Activated gamma-delta T cell treated with Interleukin-2 at 50 U/mL for 16 hours (primary cell): ENCODE measurements at regions not wholly inside any gene's neighbourhood (a gene's known extent, or its start where the extent isn't known, plus 50 kb on each side); places are given as distances from the start of the nearest gene placed in this dataset.

Experiments used
- DNase-seq: peaks from one replicate; pipeline ENCODE4 v3.0.0-alpha.2; 2020

DNA sequence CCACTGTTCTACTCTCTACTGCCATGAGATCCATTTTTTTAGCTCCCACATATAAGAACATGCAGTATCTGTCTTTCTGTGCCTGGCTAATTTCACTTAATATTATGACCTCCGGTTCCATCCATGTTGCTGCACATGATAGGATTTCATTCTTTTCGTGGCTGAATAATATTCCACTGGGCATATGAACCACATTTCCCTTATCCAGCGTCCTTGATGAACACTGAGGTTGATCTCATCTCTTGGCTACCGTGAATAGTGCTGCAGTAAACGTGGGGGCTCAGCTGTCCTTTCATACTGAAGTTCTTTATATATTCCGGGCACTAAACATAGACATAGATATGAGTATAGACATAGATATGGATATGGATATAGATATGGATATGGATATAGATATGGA is 109.3 kb upstream of the TNRC6C start:
- no peak for DNase-seq

DNA sequence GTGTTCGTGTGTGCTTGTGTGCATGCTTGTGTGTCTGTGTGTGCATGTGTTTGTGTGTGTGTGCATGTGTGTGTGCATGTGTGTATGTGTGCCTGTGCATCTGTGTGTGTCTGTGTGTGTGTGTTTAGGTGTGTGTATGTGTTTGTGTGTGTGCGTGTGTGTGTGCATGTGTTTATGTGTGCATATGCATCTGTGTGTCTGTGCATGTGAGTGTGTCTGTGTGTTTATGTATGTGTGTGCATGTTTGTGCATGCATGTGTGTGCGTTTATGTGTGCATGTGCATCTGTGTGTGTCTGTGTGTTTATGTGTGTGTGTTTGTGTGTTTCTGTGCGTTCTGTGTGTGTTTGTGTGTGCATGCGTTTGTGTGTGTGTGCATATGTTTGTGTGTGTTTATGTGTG is 106.6 kb upstream of the TNRC6C start:
- DNase-seq, result no peak

DNA sequence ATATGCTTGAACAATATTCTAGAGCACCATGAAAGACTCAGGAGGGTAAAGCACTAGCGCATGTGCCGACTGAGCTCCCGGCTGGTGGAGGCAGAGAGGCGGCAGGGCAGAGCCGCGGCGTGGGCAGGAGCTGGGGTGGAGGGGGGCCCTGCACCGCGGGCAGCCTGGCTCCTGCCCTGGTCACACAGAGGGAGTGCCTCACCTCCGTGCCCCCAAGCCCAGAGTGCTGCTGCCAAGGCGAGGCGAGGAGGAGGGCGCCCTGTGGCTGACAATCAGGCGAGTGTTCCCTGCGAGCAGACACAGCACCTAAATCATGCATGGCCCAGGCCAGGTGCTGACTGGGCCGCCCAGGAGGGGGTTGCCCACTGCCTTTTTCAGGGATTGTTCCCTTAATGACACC is 105.8 kb upstream of the TNRC6C start:
- DNase-seq, result no peak

DNA sequence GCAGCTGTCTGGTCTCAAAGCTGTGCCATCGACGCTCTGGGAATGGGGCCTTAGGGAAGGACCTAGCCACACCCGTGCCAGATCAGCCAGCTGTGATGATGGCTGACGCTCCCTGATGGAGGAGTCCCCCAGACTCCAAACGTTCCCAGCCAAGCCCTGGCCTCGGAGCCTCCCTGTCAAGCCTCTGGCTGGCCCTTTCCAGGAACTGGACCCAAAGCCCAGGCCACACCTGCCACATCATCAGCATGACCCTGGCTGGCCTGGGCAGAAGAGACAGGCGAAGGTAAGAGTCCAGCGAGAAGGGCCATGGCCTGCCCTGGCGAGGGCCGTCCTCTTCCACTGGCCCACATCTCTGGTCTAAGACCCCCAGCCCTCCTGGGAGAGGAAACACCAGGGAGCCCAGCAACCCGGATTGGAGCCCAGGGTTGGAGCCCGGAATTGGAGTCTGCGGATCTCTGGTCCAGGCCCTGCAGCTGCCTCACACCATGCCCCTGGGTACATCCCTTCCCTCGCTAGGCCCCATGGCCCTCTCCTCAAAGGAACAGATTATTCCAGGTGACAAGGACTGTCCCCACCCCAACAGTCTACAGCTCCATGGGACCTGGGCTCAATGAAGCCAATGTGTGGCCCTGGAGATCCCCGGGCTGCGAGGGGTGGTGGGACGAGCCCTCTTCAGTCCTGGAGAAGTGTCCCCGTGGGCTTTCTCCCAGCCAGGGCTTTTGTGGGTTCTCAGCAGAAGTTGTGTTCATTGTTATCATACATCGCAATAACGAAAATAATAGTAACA is 105.1 kb upstream of the TNRC6C start:
- no peak for DNase-seq

DNA sequence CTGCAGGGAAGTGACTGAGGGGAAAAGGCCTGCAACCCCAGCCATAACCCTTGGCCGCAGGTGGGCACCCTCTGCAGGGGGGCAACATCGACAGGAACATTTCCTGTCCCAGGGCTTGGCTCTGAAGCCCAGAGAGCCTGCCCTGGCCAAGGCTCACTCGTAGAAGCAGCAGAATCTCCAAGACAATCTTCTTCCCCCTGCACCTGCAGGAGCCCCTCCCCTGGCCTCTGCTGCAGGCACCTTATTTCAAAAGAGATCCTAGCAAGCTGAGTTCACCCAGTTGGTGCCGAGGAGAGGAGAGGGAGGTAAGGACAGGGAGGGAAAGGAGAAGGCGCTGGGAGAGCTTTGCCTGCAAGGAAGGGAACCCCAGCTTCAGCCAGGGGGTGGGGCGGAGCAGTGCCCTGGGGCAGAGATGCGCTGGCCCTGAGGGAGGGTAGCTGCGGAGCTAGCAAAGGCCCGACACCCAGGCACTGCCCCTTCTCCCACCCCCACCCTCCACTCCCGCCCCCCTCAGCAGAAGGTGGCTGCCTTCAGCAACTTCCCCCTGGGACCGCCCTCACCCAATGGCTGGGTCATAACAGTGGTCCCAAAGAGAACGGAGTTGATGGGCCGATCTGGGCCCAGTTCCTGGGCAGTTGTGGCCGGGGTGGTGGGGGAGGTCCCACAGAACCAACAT is 104.3 kb upstream of the TNRC6C start:
- DNase-seq, result no peak

DNA sequence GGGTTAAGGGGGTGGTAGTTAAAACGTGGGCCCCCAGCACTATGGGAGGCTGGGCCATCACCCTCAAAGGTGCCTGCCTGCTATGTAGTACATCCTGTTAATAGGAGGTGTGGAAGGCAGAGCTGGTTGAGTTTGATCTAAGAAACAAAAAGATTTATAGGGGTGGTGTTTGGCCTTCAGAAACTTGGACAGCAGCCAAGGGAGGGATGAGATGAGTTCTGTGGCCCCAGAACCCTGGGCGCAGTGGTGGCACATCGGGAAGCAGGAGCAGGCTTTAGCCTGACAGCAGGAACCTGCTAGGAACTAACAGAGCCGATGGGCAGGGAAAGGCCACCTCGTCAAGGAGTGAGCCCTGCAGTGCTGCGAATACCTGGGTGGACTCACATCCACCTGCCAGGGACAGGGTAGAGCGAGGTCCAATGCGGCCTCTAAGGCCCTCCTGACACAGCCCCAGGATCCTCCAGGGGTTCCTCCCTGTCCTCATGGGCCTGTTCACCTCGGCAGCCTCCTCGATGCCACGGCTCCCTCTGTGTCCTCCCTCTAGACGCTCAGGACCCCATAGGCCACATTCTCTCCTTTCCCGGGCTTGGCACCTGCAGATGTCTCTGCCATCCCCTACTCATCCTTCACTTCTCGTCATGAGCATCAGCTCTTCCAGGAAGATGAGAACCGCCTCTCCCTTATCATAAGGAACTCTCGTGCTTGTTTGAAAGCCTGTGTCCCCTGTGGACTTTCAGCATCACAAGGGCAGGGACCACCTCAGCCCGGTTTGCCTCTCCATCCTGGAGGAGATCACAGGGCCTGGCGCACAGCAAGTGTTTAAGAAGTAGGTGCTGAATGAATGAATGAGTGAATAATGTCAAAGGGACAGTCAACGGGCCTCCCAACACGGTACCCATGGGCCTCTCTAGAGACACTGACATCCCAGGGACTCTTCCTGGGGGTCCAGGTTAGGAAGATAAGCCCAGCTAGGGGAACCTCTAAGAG is 103.5 kb upstream of the TNRC6C start:
- no peak for DNase-seq

DNA sequence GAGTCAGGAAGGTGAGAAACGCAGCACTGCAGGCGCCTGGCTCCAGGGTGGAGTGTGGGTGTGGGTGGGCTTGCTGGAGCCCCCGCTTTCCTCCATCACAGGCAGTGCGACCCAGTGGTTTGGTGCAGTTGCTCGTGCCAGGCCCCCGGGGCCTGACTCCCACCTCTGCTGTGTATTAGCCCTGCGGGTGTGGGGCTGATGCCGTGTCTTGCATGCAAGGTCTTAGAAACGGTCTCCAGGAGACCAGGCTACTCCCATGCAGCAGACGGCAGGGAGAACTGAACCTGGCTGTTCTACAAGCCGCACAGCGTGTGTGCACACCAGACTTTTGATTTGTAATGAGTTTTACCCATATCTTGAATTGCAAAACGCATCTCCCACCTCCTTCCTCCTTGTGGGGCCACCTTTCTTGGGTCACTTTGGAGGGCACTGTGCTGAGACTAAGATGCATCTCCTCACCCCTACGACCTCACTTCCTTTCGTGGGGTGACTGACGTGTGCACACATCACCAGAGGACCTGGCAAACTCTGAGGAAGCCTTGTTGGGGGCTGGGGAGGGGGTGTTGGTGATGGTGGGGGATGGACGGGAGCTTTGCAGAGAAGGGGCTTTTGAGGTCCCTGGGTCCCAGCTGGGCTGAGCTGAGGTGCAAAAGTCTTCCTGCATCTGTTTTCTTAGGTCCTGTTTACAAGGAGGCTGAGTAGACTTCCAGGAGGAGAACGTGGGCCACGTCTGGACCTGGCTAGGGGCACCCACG is 101.8 kb upstream of the TNRC6C start:
- no peak for DNase-seq

DNA sequence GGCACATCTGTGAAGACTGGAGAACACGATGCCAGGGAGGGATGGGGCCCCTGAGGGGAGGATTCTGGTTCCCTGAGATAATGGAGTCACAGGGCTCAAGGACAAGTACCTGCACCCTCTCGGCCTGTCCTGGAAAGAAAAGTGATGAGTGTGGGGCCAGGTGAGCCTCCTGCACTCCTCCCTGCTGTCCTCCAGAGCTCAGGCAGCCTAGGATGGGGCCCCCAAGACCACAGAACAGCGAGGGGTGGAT is 101.3 kb upstream of the TNRC6C start:
- DNase-seq, result no peak

DNA sequence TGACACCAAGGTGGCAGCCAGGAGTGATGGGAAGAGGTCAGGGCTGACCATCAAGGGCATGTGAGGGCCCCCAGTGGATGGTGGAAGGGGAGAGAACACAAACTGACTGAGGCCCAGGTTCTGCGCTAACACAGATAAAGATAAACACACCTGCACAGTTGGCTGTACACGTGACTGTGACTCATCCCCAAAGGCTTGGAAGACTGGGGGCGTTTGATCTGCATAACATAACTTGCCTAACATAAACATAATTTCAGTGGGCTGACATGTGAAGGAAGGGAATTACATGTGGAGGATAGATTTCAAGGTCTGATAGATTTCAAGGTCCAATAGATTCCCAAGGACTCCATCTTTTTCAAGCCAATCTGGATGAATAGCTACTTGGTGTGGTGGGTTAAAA is 100.9 kb upstream of the TNRC6C start:
- DNase-seq, result no peak

DNA sequence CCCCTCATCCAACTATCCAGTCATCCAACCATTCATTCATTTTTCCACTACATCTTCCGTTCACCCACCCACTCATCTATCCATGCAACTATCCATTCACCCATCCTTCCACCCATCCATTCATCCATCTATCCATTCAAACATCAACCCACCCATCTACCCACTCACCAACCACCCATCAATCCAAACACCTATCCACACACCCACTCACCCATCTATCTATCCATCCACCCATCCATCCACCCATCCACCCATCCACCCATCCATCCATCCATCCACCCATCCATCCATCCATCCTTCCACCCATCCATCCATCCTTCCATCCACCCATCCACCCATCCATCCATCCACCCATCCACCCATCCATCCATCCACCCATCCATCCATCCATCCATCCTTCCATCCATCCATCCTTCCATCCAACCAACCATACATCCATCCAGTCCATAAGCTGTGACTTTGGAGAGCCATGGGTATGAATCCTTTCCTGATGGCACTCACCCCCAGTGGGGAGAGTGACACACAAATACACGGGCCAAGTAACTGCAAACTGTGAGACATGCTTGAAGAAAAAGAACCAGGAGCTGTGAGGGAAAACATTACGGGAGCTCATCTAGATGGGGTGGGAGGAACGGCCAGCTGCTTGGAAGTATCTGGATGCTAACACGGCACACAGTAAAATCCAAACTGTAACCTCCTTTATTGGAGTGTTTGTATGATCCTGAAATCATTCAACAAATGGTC is 100.0 kb upstream of the TNRC6C start:
- no peak for DNase-seq

DNA sequence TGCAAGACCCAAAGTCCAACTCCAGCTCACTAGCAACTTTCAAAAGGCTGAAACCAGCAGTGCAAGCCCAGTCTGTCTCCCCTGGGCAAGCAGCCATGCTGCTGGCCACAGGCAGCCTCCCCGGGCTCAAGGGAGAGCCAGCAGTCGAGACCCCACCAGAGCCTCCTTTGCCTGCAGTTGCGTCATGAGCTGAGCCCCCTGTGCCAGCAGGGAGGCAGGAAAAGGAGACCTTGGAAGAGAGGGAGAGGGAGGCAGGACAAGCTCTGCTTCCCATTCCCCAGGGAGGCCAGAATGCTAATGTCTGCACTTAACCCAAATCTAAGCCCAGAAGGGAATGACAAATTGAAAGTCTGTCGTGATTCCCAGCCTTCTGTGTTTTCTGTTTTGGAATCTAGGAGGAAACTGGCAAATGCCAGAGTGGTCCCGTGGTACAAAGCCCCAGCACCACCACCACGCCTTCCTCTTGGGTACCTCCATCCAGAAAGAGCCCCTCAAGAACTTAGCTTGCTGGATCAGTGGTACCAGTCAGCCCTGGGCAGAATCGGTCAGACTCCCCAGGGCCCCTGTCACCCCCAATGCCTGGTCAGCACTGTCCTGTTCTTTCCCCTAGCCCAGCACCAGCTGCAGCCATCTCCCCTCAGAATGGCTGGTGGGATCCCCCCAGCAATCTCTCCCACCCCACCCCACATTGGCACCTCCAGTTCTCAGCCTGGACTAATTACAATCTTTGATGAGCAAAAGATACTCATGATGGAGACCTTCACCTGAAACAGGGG is 99.3 kb upstream of the TNRC6C start:
- DNase-seq, result no peak

DNA sequence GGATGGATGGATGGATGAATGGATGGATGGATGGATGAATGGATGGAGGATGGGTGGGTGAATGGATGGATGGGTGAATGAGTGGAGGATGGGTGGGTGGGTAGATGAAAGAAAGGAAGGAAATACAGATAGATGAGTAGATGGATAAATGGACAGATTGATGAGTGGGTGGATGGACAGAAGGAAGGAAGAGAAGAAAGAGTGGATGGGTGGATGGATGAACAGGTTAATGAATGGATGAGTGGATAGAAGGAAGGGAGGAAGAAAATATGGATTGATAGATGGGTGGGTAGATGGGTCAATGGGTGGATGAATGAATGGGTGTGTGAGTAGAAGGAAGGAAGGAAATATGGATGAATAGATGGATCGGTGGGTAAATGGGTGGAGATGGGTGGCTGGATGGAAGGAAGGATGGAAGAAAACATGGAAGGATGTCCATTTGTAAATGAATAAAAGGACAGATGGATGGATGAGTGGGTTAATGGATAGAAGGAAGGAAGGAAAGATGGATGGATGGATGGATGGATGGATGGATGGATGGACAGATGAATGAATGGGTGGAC is 97.3 kb upstream of the TNRC6C start:
- no peak for DNase-seq

DNA sequence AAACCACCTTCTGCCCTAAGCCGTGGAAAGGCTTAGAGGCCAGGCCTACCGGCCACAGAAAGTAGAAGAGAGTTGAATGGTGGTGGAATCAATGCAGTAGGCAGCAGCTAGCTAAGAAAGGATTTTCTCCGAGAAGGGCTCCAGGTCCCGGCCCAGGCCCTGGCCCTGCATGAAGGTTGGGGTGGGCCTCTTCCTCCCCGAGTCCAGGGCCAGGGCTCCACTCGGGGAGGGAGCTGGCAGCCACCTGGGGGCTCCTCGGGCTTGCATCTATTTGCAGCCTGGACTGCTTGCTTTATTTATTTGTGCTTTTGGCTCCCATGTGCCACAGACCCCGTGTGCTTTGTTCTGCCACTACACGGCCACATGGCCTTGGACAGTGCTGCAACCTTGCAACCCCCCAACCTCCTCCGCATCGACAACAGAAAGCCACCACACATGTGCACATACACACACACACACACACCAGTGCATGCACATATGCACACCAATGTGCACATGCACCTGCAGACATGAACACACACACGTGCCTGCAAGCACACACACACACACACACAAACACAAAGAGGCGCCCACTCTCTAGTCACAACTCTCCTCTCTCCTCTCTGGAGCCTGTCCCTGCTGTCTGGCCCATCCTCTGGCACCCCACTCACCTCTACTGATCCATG is 96.4 kb upstream of the TNRC6C start:
- no peak for DNase-seq

DNA sequence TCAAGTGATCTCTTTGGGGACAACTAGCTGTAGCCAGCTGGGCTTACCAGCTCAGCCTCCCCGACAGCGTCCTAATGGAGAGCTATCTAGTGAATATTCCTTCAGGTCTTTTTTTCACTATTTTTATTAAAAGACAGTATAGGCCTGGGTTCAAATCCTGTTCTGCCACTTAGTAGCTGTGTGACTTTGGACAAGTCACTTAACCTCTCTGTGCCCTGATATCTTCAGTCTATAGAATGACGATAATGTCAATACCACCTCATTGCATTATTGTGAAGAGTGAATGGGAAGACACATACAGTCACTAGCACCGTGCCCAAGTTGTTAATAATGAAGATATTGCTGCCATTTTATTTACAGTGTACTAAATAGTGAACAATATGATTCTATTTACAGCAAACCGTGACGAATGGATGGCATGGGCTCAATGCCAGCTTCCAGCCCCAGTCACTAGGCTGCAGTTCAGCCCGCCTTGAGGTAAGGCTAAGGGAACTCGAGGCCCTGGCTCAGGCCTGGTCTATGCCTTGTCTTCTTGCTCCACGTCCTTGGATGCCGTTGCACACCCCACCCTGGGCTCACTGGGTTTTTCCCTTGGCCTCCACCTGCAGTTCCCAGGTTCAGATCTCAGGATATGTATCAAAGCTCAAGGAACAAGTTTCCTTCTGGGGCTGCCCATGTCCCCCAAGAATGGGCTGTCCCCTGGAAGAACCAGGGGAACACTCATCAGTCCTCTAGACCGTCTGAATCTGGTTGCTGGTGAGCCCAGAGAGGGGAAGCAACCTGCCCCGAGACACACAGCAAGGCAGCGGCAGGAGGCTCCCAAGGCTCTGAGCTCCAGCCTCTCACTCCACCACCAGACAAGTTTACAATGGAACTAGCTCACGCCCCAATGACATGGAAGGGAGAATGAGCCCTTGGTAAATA is 95.4 kb upstream of the TNRC6C start:
- DNase-seq, result no peak

DNA sequence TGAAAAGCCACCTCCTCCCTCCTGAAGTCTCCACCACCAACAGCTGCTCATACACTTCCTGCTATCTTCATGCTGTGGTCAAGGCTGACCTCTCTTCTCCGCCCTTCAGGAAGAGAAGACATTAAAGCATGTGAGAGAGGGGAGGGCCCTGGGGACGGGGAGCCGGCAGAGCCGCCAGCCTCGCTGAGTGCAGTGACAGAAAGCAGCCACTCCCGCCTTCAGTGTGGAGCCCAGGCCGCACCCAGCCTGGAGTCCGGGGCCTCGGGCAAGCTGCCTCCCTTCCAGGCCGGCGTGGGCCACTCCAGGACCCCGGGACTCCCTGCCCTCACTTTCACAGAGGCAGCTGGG is 94.7 kb upstream of the TNRC6C start:
- no peak for DNase-seq

DNA sequence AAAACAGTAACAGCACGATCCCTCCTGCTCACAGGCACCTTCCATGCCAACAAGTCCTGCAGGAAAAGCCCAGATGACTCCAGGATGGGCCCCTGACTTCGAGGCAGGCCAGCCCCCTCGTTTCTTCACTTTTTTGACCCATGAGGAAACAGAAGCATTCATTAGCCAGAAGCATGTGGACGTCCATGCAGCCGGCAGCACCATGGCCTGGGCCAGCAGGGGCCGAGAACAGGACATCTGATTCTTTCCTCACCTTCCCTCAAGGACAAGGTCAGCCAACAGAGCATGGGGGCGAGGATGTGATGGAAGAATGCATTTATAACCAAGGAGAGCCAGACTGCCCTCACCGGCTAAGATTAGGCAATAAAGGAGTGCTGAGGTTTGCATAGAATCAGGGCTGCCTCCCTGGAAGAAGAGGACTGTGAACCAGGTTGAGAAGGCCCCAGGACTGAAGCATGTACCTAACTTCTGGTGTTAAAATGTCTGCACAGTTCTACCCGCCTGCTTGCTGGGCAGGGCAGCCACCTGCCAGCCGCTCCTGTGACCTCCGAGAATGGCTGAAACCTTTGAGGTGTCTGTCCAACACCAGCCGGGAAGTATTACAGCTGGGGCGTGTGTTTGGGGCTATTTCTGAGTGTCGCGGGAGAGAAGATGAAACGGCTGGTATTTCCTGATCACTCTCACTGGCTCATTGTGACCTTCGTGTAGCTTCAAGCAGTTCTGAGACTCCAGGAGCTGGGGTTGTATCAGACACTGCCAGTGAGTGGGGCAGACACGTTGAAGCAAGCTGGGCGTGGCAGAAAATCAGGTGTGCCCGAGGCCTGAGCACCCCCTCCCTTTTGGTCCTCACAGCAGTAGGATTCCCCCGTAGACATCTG is 94.0 kb upstream of the TNRC6C start:
- DNase-seq, result no peak

DNA sequence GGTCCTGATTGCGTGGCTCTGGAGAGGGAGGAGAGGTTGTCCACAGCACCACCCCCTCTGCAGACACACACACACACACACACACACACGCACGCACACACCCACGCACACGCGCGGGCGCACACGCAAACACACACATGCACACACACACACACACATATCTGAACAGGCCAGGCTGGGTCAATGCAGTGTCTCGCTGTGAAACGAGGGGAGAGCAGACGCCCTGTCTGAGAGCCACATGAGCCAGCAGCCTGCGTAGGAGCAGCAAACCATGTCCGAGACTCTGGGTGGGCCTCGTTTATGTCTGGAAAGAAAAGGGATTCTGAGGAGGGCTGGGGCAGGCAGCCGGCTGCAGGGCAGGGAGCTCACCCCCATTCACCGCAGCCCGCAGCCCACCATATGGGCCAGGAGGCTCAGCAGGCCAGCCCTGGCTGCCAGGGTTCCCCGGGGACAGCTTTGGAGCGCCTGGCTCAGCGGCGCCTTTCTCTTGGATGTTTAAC is 93.3 kb upstream of the TNRC6C start:
- DNase-seq, result no peak

DNA sequence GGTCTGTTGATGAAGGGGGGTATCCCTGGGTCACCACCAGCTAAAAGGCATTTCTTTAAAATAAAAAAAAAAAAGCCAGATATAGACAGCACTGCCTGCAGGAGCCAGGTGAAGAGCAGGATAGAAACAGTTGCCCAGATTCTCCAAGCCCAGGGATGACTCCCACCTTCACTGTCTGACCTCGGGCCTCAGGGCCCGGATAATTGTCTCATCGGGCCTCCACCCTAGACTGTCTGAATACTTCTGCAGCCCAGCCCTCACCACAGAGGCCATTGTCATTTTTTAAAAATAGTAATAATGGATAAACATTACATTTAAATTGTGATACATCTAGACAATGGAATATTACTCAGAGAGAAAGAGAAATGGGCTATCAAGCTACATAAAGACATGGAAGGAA is 92.8 kb upstream of the TNRC6C start:
- DNase-seq, result no peak
